DOHH2 (cell line): ENCODE measurements at regions not wholly inside any gene's neighbourhood (a gene's known extent, or its start where the extent isn't known, plus 50 kb on each side); places are given as distances from the start of the nearest gene placed in this dataset.

Experiments
- H3F3A ChIP-seq: fragments of 200-600 bp; sonication (generic), shearing (Covaris generic); 2 replicates; pipeline ENCODE4 v1.6.0; 2016; ENCODE audit warnings: antibody characterized with exemption, mild to moderate bottlenecking; ENCODE audit not compliant: control insufficient read depth, insufficient read depth
- H3K27ac ChIP-seq: fragments of 200-600 bp; sonication (generic); 2 replicates; pipeline ENCODE4 v1.5.1; 2014; ENCODE audit warnings: low read depth, mild to moderate bottlenecking, low read length, moderate library complexity
- H3K27me3 ChIP-seq: fragments of 200-600 bp; sonication (generic); 2 replicates; pipeline ENCODE4 v1.6.1; 2014; ENCODE audit warnings: mild to moderate bottlenecking, low read length, mixed read lengths; ENCODE audit not compliant: control insufficient read depth
- H3K36me3 ChIP-seq: fragments of 200-600 bp; sonication (generic); 2 replicates; pipeline ENCODE4 v1.6.1; 2014; ENCODE audit warnings: mild to moderate bottlenecking, low read length, moderate library complexity, mixed read lengths; ENCODE audit not compliant: control insufficient read depth
- H3K4me1 ChIP-seq: fragments of 200-600 bp; sonication (generic); 2 replicates; pipeline ENCODE4 v1.6.1; 2014; ENCODE audit warnings: mild to moderate bottlenecking, low read length, mixed read lengths; ENCODE audit not compliant: control insufficient read depth
- H3K4me2 ChIP-seq: fragments of 200-600 bp; sonication (generic); 2 replicates; pipeline ENCODE4 v1.6.0; 2014; ENCODE audit warnings: mild to moderate bottlenecking, low read length, moderate library complexity
- H3K4me3 ChIP-seq: fragments of 200-600 bp; sonication (generic); 2 replicates; pipeline ENCODE4 v1.5.1; 2014; ENCODE audit warnings: mild to moderate bottlenecking, low read length, mixed read lengths
- H3K79me2 ChIP-seq: fragments of 200-600 bp; sonication (generic); 2 replicates; pipeline ENCODE4 v1.6.1; 2014; ENCODE audit warnings: mild to moderate bottlenecking, low read length, mixed read lengths; ENCODE audit not compliant: control insufficient read depth
- H3K9me2 ChIP-seq: fragments of 200-600 bp; sonication (generic); replicated peaks from 2 replicates; pipeline ENCODE4 v1.6.1; 2014; ENCODE audit warnings: mild to moderate bottlenecking, low read length, mixed read lengths; ENCODE audit not compliant: control insufficient read depth
- H3K9me3 ChIP-seq: fragments of 200-600 bp; sonication (generic); 2 replicates; pipeline ENCODE4 v1.6.1; 2014; ENCODE audit warnings: antibody characterized with exemption, low read length, mixed read lengths; ENCODE audit not compliant: control insufficient read depth, insufficient read depth
- H4K20me1 ChIP-seq: fragments of 200-600 bp; sonication (generic); 2 replicates; pipeline ENCODE4 v1.6.0; 2014; ENCODE audit warnings: low read depth, mild to moderate bottlenecking, antibody characterized with exemption, low read length, moderate library complexity; ENCODE audit not compliant: control insufficient read depth, insufficient read depth
- EZH2phosphoT487 ChIP-seq: fragments of 200-600 bp; sonication (generic); IDR thresholded peaks from 2 replicates; pipeline ENCODE4 v1.6.1; 2017; ENCODE audit warnings: borderline replicate concordance, mild to moderate bottlenecking, antibody characterized with exemption, low read length, moderate library complexity, mixed read lengths
- TF ChIP-seq, protein P1 (sequence below): fragments of 200-600 bp; sonication (generic); IDR thresholded peaks from one replicate; pipeline ENCODE4 v1.5.1; 2014; ENCODE audit warnings: antibody characterized with exemption, mild to moderate bottlenecking, low read depth, low read length; ENCODE audit not compliant: poor library complexity, severe bottlenecking

DNA sequence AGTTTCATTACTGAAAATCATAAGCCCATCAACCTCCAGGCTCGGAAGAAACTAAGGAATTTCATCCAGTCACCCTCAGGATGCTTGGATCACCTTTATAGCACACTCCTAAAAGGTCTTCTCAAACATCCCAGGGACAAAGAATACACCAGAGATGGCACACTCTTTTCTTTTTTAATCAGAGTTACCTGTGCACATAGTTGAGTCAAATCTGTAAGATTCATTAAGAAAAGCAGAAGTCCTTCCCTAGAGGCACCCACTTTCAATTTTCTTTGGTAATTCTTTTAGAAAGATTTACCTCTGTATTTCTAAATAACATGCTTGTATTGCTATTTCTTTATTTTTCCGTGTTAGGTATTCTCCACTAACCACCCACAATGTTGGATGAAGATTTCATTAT lies 50.6 kb upstream of the IL6 start:
- H3K9me2 ChIP-seq, result no peaks in the 10 kb centered on the region
- H3K4me3 ChIP-seq, result no peak overlapping the region
- no peak for TF ChIP-seq EZH2phosphoT487
- TF ChIP-seq, protein P1, sequence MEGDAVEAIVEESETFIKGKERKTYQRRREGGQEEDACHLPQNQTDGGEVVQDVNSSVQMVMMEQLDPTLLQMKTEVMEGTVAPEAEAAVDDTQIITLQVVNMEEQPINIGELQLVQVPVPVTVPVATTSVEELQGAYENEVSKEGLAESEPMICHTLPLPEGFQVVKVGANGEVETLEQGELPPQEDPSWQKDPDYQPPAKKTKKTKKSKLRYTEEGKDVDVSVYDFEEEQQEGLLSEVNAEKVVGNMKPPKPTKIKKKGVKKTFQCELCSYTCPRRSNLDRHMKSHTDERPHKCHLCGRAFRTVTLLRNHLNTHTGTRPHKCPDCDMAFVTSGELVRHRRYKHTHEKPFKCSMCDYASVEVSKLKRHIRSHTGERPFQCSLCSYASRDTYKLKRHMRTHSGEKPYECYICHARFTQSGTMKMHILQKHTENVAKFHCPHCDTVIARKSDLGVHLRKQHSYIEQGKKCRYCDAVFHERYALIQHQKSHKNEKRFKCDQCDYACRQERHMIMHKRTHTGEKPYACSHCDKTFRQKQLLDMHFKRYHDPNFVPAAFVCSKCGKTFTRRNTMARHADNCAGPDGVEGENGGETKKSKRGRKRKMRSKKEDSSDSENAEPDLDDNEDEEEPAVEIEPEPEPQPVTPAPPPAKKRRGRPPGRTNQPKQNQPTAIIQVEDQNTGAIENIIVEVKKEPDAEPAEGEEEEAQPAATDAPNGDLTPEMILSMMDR, result no peak
- H3K79me2 ChIP-seq, result no peaks in the 10 kb centered on the region
- no peaks in the 10 kb centered on the region for H3F3A ChIP-seq
- no peaks in the 10 kb centered on the region for H4K20me1 ChIP-seq
- peaks cover 66% of the 10 kb centered on the region for H3K27me3 ChIP-seq
- peaks cover 28% of the 10 kb centered on the region for H3K4me1 ChIP-seq
- no peak overlapping the region for H3K27ac ChIP-seq
- H3K9me3 ChIP-seq, result no peaks in the 10 kb centered on the region
- no peaks in the 10 kb centered on the region for H3K36me3 ChIP-seq
- no peak overlapping the region for H3K4me2 ChIP-seq

DNA sequence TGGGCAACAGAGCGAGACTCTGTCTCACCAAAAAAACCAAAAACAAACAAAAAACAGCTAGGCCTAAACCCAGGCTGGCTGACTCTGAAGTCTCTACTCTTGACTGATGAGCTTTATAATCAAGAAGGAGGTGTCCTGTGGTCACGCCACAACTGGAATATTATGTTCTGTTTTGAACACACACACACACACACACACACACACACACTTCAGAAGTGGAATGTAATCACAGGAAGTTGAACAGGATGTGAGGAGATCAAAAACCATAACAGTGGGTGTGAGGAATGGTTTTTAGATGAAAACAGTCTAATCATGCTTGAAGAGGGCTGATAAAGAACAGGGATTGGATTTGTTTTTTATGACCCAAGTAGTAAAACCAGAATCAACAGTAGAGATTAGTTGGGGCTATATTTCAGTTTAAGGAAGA lies 51.1 kb upstream of the IL6 start:
- Histone ChIP-seq H3K79me2 (no peaks in the 10 kb centered on the region), H4K20me1 (no peaks in the 10 kb centered on the region), H3K4me1 (peaks cover 28% of the 10 kb centered on the region), H3K4me2 (no peak overlapping the region), H3F3A (no peaks in the 10 kb centered on the region), H3K27ac (no peak overlapping the region), H3K36me3 (no peaks in the 10 kb centered on the region), H3K27me3 (peaks cover 67% of the 10 kb centered on the region), H3K9me2 (no peaks in the 10 kb centered on the region), H3K9me3 (no peaks in the 10 kb centered on the region), H3K4me3 (no peak overlapping the region)
- TF ChIP-seq, protein P1, result no peak
- TF ChIP-seq EZH2phosphoT487, result no peak

DNA sequence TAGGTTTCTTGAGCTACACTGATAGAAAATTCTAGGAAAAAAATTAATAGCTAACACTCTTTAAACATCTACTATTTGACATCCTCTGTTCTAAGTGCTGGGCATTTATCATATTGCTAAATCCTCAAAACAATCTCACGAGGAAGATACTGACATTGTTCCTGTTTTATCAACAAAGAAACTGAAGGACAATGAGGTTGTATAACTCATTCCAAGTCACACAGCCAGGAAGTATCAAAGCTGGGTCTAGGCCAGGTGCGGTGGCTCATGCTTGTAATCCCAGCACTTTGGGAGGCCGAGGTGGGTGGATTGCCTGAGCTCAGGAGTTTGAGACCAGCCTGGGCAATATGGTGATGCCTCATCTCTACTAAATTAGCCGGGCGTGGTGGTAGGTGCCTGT lies 51.6 kb upstream of the IL6 start:
- TF ChIP-seq, protein P1, result no peak
- TF ChIP-seq EZH2phosphoT487, result no peak
- Histone ChIP-seq H3K27me3 (peaks cover 65% of the 10 kb centered on the region), H3K79me2 (no peaks in the 10 kb centered on the region), H3F3A (no peaks in the 10 kb centered on the region), H4K20me1 (no peaks in the 10 kb centered on the region), H3K36me3 (no peaks in the 10 kb centered on the region), H3K27ac (no peak overlapping the region), H3K4me2 (no peak overlapping the region), H3K4me1 (peaks cover 28% of the 10 kb centered on the region), H3K9me3 (no peaks in the 10 kb centered on the region), H3K9me2 (no peaks in the 10 kb centered on the region), H3K4me3 (no peak overlapping the region)
